ENCODE measurements at regions not wholly inside any gene's neighbourhood (a gene's known extent, or its start where the extent isn't known, plus 50 kb on each side); places are given as distances from the start of the nearest gene placed in this dataset.
A peak's percentile ranks its signal among the peaks of the same experiment; 100 is the strongest.

DNA sequence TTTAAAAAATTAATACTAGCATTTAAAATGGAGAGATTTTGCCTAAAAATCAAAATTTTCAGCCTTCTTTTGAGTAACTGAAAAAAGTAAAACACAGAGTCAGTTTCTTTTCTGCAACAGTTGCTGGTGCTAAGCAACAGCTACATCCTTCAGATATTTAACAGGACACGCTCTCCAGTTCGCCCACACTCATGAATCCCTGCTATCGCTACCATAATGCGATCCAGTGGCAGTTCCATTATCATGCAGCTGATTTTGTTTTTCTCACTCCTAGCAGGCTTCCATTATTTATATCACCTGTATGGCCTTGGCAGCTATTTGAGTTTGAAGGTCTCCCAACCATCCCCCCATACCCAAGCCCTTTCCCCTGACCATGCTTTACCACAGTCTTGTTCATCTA, 93.1 kb upstream of the NCKAP5 start:
- Mint-ChIP-seq H3K4me3 (peak overlapping the region; percentile 63), H3K27ac (ENCODE audit: unreplicated experiment) (peak overlapping the region; percentile 69), H3K4me1 (peaks cover 38% of the 10 kb centered on the region), H3K36me3 (ENCODE audit: low read depth) (peaks cover 16% of the 10 kb centered on the region), H3K27me3 (ENCODE audit: low read depth) (no peaks in the 10 kb centered on the region), H3K9me3 (peaks cover 11% of the 10 kb centered on the region)
- TF ChIP-seq, protein P1, sequence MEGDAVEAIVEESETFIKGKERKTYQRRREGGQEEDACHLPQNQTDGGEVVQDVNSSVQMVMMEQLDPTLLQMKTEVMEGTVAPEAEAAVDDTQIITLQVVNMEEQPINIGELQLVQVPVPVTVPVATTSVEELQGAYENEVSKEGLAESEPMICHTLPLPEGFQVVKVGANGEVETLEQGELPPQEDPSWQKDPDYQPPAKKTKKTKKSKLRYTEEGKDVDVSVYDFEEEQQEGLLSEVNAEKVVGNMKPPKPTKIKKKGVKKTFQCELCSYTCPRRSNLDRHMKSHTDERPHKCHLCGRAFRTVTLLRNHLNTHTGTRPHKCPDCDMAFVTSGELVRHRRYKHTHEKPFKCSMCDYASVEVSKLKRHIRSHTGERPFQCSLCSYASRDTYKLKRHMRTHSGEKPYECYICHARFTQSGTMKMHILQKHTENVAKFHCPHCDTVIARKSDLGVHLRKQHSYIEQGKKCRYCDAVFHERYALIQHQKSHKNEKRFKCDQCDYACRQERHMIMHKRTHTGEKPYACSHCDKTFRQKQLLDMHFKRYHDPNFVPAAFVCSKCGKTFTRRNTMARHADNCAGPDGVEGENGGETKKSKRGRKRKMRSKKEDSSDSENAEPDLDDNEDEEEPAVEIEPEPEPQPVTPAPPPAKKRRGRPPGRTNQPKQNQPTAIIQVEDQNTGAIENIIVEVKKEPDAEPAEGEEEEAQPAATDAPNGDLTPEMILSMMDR (conservative IDR thresholded peaks at IDR 0.05) = no peak
- DNase-seq (ENCODE audit: low read depth, low spot score) = no peak

DNA sequence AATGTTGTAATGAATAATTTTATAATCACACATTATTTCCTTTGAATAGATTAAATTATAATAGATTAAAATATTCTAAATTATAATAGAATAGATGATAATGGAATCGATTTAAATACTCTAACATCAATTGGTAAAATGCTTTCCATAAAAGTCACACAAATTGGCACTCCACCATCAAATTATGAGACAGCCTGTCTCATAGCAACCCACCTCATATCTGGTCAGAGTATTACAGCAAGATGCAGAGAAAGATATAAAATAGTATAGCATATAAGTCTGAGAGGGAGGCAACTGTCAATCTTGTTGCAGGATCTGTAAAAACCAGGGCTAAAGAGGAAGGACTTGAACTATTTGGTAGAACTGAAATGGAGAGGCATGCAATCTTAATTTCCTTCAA, 98.4 kb upstream of the NCKAP5 start:
- no peak overlapping the region for H3K4me3 Mint-ChIP-seq
- no peak for DNase-seq (ENCODE audit: low read depth, low spot score)
- H3K9me3 Mint-ChIP-seq = peaks cover 19% of the 10 kb centered on the region
- peaks cover 8% of the 10 kb centered on the region for H3K4me1 Mint-ChIP-seq
- H3K27ac Mint-ChIP-seq (ENCODE audit: unreplicated experiment) = no peak overlapping the region
- no peaks in the 10 kb centered on the region for H3K27me3 Mint-ChIP-seq (ENCODE audit: low read depth)
- peaks cover 38% of the 10 kb centered on the region for H3K36me3 Mint-ChIP-seq (ENCODE audit: low read depth)
- TF ChIP-seq, protein P1 (conservative IDR thresholded peaks at IDR 0.05) = no peak

DNA sequence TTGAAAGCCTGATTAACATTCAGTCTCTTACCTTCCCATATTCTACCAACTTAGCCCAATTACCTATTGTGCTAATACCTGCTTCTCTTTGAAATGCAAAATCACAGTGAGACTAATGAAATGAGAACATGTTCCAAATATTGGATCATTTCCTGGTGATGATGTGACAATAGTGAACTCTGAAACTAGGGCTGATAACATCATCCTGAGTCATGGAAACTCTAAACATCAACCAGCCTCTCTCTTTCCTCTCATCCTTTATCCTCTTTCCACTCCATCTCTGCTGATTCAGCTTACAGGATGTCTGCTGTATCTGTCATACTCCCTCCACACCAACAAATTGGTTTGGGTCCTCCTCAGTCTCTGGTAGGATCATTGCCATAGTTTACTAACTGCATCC, 98.8 kb upstream of the NCKAP5 start:
- TF ChIP-seq, protein P1 (conservative IDR thresholded peaks at IDR 0.05) = no peak
- H3K36me3 Mint-ChIP-seq (ENCODE audit: low read depth) = peaks cover 38% of the 10 kb centered on the region
- no peak overlapping the region for H3K4me3 Mint-ChIP-seq
- peaks cover 8% of the 10 kb centered on the region for H3K4me1 Mint-ChIP-seq
- H3K27ac Mint-ChIP-seq (ENCODE audit: unreplicated experiment) = no peak overlapping the region
- H3K9me3 Mint-ChIP-seq = peaks cover 19% of the 10 kb centered on the region
- DNase-seq (ENCODE audit: low read depth, low spot score) = no peak
- no peaks in the 10 kb centered on the region for H3K27me3 Mint-ChIP-seq (ENCODE audit: low read depth)

- TF ChIP-seq, protein P1 (conservative IDR thresholded peaks at IDR 0.05) = no peak
- no peak for DNase-seq (ENCODE audit: low read depth, low spot score)
- H3K27me3 Mint-ChIP-seq (ENCODE audit: low read depth) = no peaks in the 10 kb centered on the region
Observed at GRCh38 chr2:133667968-133668367, 99.7 kb upstream of the NCKAP5 start.

GRCh38 chr2:133668547-133668946, 100.3 kb upstream of the NCKAP5 start:
- no peaks in the 10 kb centered on the region for H3K27me3 Mint-ChIP-seq (ENCODE audit: low read depth)
- no peak overlapping the region for H3K27ac Mint-ChIP-seq (ENCODE audit: unreplicated experiment)
- H3K36me3 Mint-ChIP-seq (ENCODE audit: low read depth) = peaks cover 37% of the 10 kb centered on the region
- DNase-seq (ENCODE audit: low read depth, low spot score) = no peak
- peak overlapping the region; percentile 5 for H3K4me3 Mint-ChIP-seq
- TF ChIP-seq, protein P1 (conservative IDR thresholded peaks at IDR 0.05) = no peak
- H3K4me1 Mint-ChIP-seq = peaks cover 16% of the 10 kb centered on the region
- peaks cover 19% of the 10 kb centered on the region for H3K9me3 Mint-ChIP-seq

More at GRCh38 chr2:133667968-133668367, 99.7 kb upstream of the NCKAP5 start:
- H3K27ac Mint-ChIP-seq (ENCODE audit: unreplicated experiment) = no peak overlapping the region
- H3K4me1 Mint-ChIP-seq = peaks cover 11% of the 10 kb centered on the region
- peaks cover 19% of the 10 kb centered on the region for H3K9me3 Mint-ChIP-seq
- peaks cover 38% of the 10 kb centered on the region for H3K36me3 Mint-ChIP-seq (ENCODE audit: low read depth)
- no peak overlapping the region for H3K4me3 Mint-ChIP-seq

Measured in neural crest cell (in vitro differentiated cells).